ENCODE measurements at regions not wholly inside any gene's neighbourhood (a gene's known extent, or its start where the extent isn't known, plus 50 kb on each side); places are given as distances from the start of the nearest gene placed in this dataset.
"Not testable (repeated sequence)": the region's sequence is repeated elsewhere in the genome, so short reads cannot be mapped to it uniquely, and the experiment has no call there.

DNA sequence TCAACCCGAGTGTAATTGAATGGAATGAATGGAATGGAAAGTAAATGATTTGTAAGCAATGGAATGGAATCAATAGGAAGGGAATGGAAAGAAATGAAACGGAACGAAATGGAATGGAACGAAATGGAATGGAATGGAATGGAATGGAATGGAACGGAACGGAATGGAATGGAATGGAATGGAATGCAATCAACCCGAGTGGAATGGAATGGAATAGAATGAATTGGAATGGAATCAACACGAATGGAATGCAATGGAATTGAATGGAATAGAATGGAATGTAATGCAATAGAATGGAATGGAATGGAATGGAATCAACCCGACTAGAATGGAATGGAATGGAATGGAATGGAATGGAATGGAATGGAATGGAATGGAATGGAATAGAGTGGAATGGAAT lies 1148.7 kb downstream of the RPIA start:
- not testable (repeated sequence) for TF ChIP-seq ZNF274 (IDR thresholded peaks at IDR 0.05; ENCODE audit: low read depth, low read length); SUZ12 (IDR thresholded peaks at IDR 0.05; ENCODE audit: extremely low read depth, insufficient read depth, insufficient read length); YY1 (IDR thresholded peaks at IDR 0.05; ENCODE audit: insufficient read depth, insufficient read length)

All from NT2/D1 (cell line).